Stimulated activated CD8-positive, alpha-beta memory T cell treated with anti-CD3 and anti-CD28 coated beads, Interleukin-4, amount 100 ng/mL, for 1 hour (primary cell): ENCODE measurements at regions not wholly inside any gene's neighbourhood (a gene's known extent, or its start where the extent isn't known, plus 50 kb on each side); places are given as distances from the start of the nearest gene placed in this dataset.
"Not testable (repeated sequence)": the region's sequence is repeated elsewhere in the genome, so short reads cannot be mapped to it uniquely, and the experiment has no call there.

Experiments used
- DNase-seq, 2 donors: peaks; one replicate each; pipeline ENCODE4 v3.0.0-alpha.2; 2020; ENCODE audit warnings: low read depth in 2 of 2, low spot score in 1 of 2

GRCh38 chr3:70657454-70657853, 345.0 kb upstream of the MDFIC2 start:
- DNase-seq = no peak

- no peak for DNase-seq
These were observed 335.4 kb upstream of the MDFIC2 start for GRCh38 chr3:70647823-70648222.

GRCh38 chr3:70647094-70647493, 334.7 kb upstream of the MDFIC2 start:
- no peak for DNase-seq

GRCh38 chr3:70646635-70647034, 334.2 kb upstream of the MDFIC2 start:
- DNase-seq = no peak

GRCh38 chr3:70640481-70640880, 328.0 kb upstream of the MDFIC2 start:
- DNase-seq = no peak

- no peak for DNase-seq
These were observed 322.9 kb upstream of the MDFIC2 start for GRCh38 chr3:70635301-70635700.

- DNase-seq = no peak
These were observed 319.4 kb upstream of the MDFIC2 start for GRCh38 chr3:70631716-70632307.

- no peak for DNase-seq
These were observed 309.0 kb upstream of the MDFIC2 start for GRCh38 chr3:70621451-70621850.

- DNase-seq = no peak
These were observed 308.5 kb upstream of the MDFIC2 start for GRCh38 chr3:70620956-70621355.

GRCh38 chr3:70620367-70620766, 307.9 kb upstream of the MDFIC2 start:
- DNase-seq = no peak

- no peak for DNase-seq
These were observed 305.7 kb upstream of the MDFIC2 start for GRCh38 chr3:70618151-70618550.

- DNase-seq = not testable (repeated sequence)
These were observed 304.9 kb upstream of the MDFIC2 start for GRCh38 chr3:70617349-70617748.

- no peak for DNase-seq
These were observed 302.8 kb upstream of the MDFIC2 start for GRCh38 chr3:70615286-70615685.

GRCh38 chr3:70614111-70614510, 301.7 kb upstream of the MDFIC2 start:
- DNase-seq = no peak

GRCh38 chr3:70612920-70613319, 300.5 kb upstream of the MDFIC2 start:
- no peak for DNase-seq

GRCh38 chr3:70611667-70612277, 299.3 kb upstream of the MDFIC2 start:
- not testable (repeated sequence) for DNase-seq

GRCh38 chr3:70608434-70608833, 296.0 kb upstream of the MDFIC2 start:
- DNase-seq = no peak

GRCh38 chr3:70607469-70607868, 295.0 kb upstream of the MDFIC2 start:
- no peak for DNase-seq

GRCh38 chr3:70606018-70606417, 293.6 kb upstream of the MDFIC2 start:
- DNase-seq = no peak

- no peak for DNase-seq
These were observed 290.7 kb upstream of the MDFIC2 start for GRCh38 chr3:70603103-70603502.

- no peak for DNase-seq
These were observed 284.9 kb upstream of the MDFIC2 start for GRCh38 chr3:70597312-70597711.

GRCh38 chr3:70583682-70584081, 271.2 kb upstream of the MDFIC2 start:
- DNase-seq = no peak

- no peak for DNase-seq
These were observed 270.4 kb upstream of the MDFIC2 start for GRCh38 chr3:70582803-70583202.
